CD4-positive, alpha-beta T cell (primary cell): ENCODE measurements at regions not wholly inside any gene's neighbourhood (a gene's known extent, or its start where the extent isn't known, plus 50 kb on each side); places are given as distances from the start of the nearest gene placed in this dataset.

Experiments
- ATAC-seq: fragments of 200-7000 bp; cut with Tn5 transposase; one replicate; pipeline ENCODE4 v1.10.0; 2022; ENCODE audit warnings: mild to moderate bottlenecking; ENCODE audit not compliant: poor library complexity
- CTCF ChIA-PET: fragments of 350-600 bp; sonication (Branson Sonifier 250); formaldehyde crosslinking; loops from one replicate; lab custom pipeline; 2021; ENCODE audit warnings: antibody characterized with exemption, inconsistent platforms; lab: Charles Lee
- POLR2A ChIA-PET: fragments of 350-600 bp; sonication (Branson Sonifier 250); formaldehyde crosslinking; loops from one replicate; lab custom pipeline; 2021; ENCODE audit warnings: antibody characterized with exemption, inconsistent platforms; lab: Charles Lee
- DNase-seq, 14 experiments: peaks; one replicate each; pipeline ENCODE4 v3.0.0-alpha.2; 2013 to 2020; ENCODE audit warnings: mixed read lengths in 2 of 14
- H3K27ac ChIP-seq, 2 donors: one replicate each; pipeline versions ENCODE4 v1.5.1 to v1.7.0; 2013; ENCODE audit warnings: low read length in 2 of 2, low read depth in 1 of 2, mild to moderate bottlenecking in 1 of 2
- H3K27me3 ChIP-seq, 2 experiments: 1 replicate in 1 of 2; 2 replicates in 1 of 2; pipeline versions ENCODE4 v1.6.1 to v1.7.0; 2013; ENCODE audit warnings: low read length in 2 of 2, control low read depth in 1 of 2, mild to moderate bottlenecking in 1 of 2, moderate library complexity in 1 of 2; ENCODE audit not compliant: insufficient read depth in 2 of 2, control insufficient read depth in 1 of 2
- H3K36me3 ChIP-seq: one replicate; pipeline ENCODE4 v1.6.1; 2013; ENCODE audit warnings: low read length, control low read depth; ENCODE audit not compliant: insufficient read depth
- H3K4me1 ChIP-seq: one replicate; pipeline ENCODE4 v1.6.1; 2013; ENCODE audit warnings: low read length, control low read depth; ENCODE audit not compliant: insufficient read depth
- H3K4me3 ChIP-seq: one replicate; pipeline ENCODE4 v1.5.1; 2013; ENCODE audit warnings: mild to moderate bottlenecking, low read length, moderate library complexity
- H3K9me3 ChIP-seq, 2 experiments: 1 replicate in 1 of 2; 2 replicates in 1 of 2; pipeline versions ENCODE4 v1.6.1 to v1.7.0; 2013; ENCODE audit warnings: low read length in 2 of 2, mild to moderate bottlenecking in 2 of 2, control low read depth in 1 of 2, moderate library complexity in 1 of 2; ENCODE audit not compliant: control insufficient read depth in 1 of 2, insufficient read depth in 1 of 2
- H3K27ac Mint-ChIP-seq: one replicate; pipeline ENCODE4 v1.8.0; 2020; ENCODE audit warnings: mixed read lengths
- H3K27me3 Mint-ChIP-seq: one replicate; pipeline ENCODE4 v1.8.0; 2021; ENCODE audit warnings: mixed read lengths
- H3K36me3 Mint-ChIP-seq: one replicate; pipeline ENCODE4 v1.8.0; 2021; ENCODE audit warnings: low read depth, mixed read lengths
- H3K4me1 Mint-ChIP-seq: one replicate; pipeline ENCODE4 v1.8.0; 2021; ENCODE audit warnings: low read depth, mixed read lengths
- H3K4me3 Mint-ChIP-seq: one replicate; pipeline ENCODE4 v1.8.0; 2020; ENCODE audit warnings: mild to moderate bottlenecking, mixed read lengths
- H3K9me3 Mint-ChIP-seq: one replicate; pipeline ENCODE4 v1.8.0; 2020; ENCODE audit warnings: mixed read lengths
- CTCF ChIP-seq: fragments of 200-600 bp; IDR thresholded peaks from one replicate; pipeline ENCODE4 v1.8.0; 2022; ENCODE audit warnings: antibody characterized with exemption, mild to moderate bottlenecking
- intact Hi-C, 2 experiments: fragments of 100-400 bp; cut with DNase I in 1 of 2; cut with micrococcal nuclease in 1 of 2; formaldehyde crosslinking; loops; one replicate each; pipeline versions ENCODE4 v1.15.1 to v1.9.0; 2023 to 2025; cut with DNase I, micrococcal nuclease

GRCh38 chr2:7577769-7578168 lies 660.6 kb downstream of the RNF144A start:
- Mint-ChIP-seq H3K36me3 (peaks cover 22% of the 10 kb centered on the region), H3K4me1 (peaks cover 6% of the 10 kb centered on the region), H3K4me3 (no peak overlapping the region), H3K27me3 (no peaks in the 10 kb centered on the region), H3K9me3 (peaks cover 11% of the 10 kb centered on the region), H3K27ac (no peak overlapping the region)
- no peaks in the 10 kb centered on the region for H3K27me3 ChIP-seq
- H3K9me3 ChIP-seq, result peaks cover 0 to 16% of the 10 kb centered on the region in 2 experiments
- DNase-seq (no peak), ATAC-seq (no peak)
- no peak overlapping the region for H3K4me3 ChIP-seq
- ChIA-PET POLR2A (interaction anchor here (1.3 kb wide), 1 partner anchor 11 kb away, joined by 5 read pairs; no protein-coding TSS in a partner anchor), CTCF (no interaction called here)
- H3K36me3 ChIP-seq, result no peaks in the 10 kb centered on the region
- no peak overlapping the region for H3K27ac ChIP-seq
- H3K4me1 ChIP-seq, result no peaks in the 10 kb centered on the region
- intact Hi-C loops, result no loop called here
- TF ChIP-seq CTCF, result no peak

- intact Hi-C loops, result no loop called here
- Histone ChIP-seq H3K27me3 (no peaks in the 10 kb centered on the region), H3K9me3 (peaks cover 0 to 4% of the 10 kb centered on the region in 2 experiments), H3K4me1 (no peaks in the 10 kb centered on the region), H3K4me3 (no peak overlapping the region), H3K36me3 (no peaks in the 10 kb centered on the region), H3K27ac (no peak overlapping the region)
- ChIA-PET POLR2A (no interaction called here), CTCF (no interaction called here)
- DNase-seq (no peak), ATAC-seq (no peak)
- TF ChIP-seq CTCF, result no peak
- no peaks in the 10 kb centered on the region for H3K4me1 Mint-ChIP-seq
- no peak overlapping the region for H3K27ac Mint-ChIP-seq
- peaks cover 4% of the 10 kb centered on the region for H3K9me3 Mint-ChIP-seq
- H3K36me3 Mint-ChIP-seq, result peaks cover 5% of the 10 kb centered on the region
- H3K27me3 Mint-ChIP-seq, result no peaks in the 10 kb centered on the region
- no peak overlapping the region for H3K4me3 Mint-ChIP-seq
Observed at GRCh38 chr2:7584017-7584416, 666.8 kb downstream of the RNF144A start.

- intact Hi-C loops, result no loop called here
- H3K4me3 ChIP-seq, result no peak overlapping the region
- no peaks in the 10 kb centered on the region for H3K27me3 Mint-ChIP-seq
- no peak for DNase-seq
- H3K36me3 ChIP-seq, result no peaks in the 10 kb centered on the region
- no peaks in the 10 kb centered on the region for H3K9me3 ChIP-seq
- H3K4me1 ChIP-seq, result no peaks in the 10 kb centered on the region
- no peak overlapping the region for H3K4me3 Mint-ChIP-seq
- no peaks in the 10 kb centered on the region for H3K27me3 ChIP-seq
- H3K27ac Mint-ChIP-seq, result no peak overlapping the region
- no peak for ATAC-seq
- no peak for TF ChIP-seq CTCF
- no peaks in the 10 kb centered on the region for H3K9me3 Mint-ChIP-seq
- POLR2A ChIA-PET, result no interaction called here
- CTCF ChIA-PET, result no interaction called here
- H3K4me1 Mint-ChIP-seq, result peaks cover 7% of the 10 kb centered on the region
- no peaks in the 10 kb centered on the region for H3K36me3 Mint-ChIP-seq
- no peak overlapping the region for H3K27ac ChIP-seq
Observed at GRCh38 chr2:7586898-7587297, 669.7 kb downstream of the RNF144A start.
